ENCODE measurements at regions not wholly inside any gene's neighbourhood (a gene's known extent, or its start where the extent isn't known, plus 50 kb on each side); places are given as distances from the start of the nearest gene placed in this dataset.
A peak's percentile ranks its signal among the peaks of the same experiment; 100 is the strongest.

DNA sequence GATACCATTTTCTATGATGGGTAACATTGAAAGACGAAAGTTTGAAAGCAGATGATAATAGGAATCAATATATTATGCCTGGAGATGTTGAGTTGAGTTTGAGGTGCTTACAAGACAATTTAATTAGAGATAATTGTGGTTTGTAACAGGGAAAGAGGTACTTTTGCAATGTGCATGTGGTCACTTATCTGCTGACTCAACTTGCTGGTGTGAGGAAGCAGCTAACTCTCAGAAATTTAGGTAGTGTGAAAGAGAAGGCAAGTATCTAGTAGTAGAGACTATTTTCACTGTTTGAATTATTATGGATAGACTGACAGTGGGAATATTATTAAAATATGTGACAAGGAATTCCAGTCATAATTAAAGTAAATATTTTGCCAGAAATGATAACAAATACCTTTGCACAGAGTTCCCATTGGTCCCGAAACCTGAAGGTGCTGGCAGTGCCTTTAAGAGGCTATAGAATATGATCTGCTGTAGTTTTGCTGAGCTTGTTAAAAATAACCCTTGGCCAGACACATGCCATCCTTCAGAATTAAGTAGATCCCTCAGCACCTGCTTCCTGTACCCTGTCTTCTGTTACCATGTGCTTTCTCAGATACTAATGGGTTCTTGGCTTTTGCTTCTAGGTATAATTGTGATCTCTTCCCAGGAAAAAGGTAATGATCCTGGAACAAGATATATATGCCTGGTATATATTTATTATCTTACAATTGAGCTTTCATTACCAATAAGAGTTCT is 315.9 kb downstream of the BCHE start:
- intact Hi-C loops (cut with DNase I), result no loop called here
- H3K27me3 ChIP-seq, result no peaks in the 10 kb centered on the region
- no peak for ATAC-seq
- peaks cover 0 to 4% (median 0%) of the 10 kb centered on the region in 11 donors for H3K9me3 ChIP-seq
- TF ChIP-seq, protein P1, sequence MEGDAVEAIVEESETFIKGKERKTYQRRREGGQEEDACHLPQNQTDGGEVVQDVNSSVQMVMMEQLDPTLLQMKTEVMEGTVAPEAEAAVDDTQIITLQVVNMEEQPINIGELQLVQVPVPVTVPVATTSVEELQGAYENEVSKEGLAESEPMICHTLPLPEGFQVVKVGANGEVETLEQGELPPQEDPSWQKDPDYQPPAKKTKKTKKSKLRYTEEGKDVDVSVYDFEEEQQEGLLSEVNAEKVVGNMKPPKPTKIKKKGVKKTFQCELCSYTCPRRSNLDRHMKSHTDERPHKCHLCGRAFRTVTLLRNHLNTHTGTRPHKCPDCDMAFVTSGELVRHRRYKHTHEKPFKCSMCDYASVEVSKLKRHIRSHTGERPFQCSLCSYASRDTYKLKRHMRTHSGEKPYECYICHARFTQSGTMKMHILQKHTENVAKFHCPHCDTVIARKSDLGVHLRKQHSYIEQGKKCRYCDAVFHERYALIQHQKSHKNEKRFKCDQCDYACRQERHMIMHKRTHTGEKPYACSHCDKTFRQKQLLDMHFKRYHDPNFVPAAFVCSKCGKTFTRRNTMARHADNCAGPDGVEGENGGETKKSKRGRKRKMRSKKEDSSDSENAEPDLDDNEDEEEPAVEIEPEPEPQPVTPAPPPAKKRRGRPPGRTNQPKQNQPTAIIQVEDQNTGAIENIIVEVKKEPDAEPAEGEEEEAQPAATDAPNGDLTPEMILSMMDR (IDR thresholded peaks at IDR 0.05), result no peak
- H3K36me3 ChIP-seq, result no peaks in the 10 kb centered on the region
- H3K4me1 ChIP-seq, result no peaks in the 10 kb centered on the region
- DNase-seq, result no peak
- WGBS, 2 donors, result 70 to 73% methylated on average over 2 of the region's 2 CpGs
- no peak overlapping the region for H3K27ac ChIP-seq
- H3K4me3 ChIP-seq, result no peak overlapping the region

DNA sequence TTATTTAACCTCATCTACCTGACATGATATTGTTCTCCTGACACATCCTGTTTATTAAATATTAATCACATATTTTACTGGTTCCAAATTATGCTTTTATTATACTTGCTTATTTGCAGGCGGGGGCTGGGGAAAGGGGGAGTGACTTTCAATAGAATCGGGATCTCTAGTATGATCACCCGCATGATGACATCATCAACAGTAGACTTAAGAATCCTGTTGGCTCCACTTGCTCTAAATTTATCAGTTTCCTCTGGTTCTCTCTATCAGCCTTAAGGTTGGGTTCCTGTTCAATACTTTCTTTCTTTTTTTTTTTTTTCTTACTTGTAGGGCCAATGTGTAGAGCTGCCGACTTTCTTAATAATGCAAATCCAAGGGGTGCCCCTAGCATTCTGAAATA is 317.5 kb downstream of the BCHE start:
- no peak for ATAC-seq
- H3K4me3 ChIP-seq, result no peak overlapping the region
- intact Hi-C loops (cut with DNase I), result no loop called here
- no peaks in the 10 kb centered on the region for H3K27me3 ChIP-seq
- DNase-seq, result no peak
- 87 to 91% methylated on average over 4 of the region's 4 CpGs for WGBS, 2 donors
- TF ChIP-seq, protein P1 (IDR thresholded peaks at IDR 0.05), result no peak
- no peak overlapping the region for H3K27ac ChIP-seq
- H3K4me1 ChIP-seq, result no peaks in the 10 kb centered on the region
- H3K36me3 ChIP-seq, result no peaks in the 10 kb centered on the region
- H3K9me3 ChIP-seq, result peaks cover 0 to 8% (median 0%) of the 10 kb centered on the region in 11 donors

DNA sequence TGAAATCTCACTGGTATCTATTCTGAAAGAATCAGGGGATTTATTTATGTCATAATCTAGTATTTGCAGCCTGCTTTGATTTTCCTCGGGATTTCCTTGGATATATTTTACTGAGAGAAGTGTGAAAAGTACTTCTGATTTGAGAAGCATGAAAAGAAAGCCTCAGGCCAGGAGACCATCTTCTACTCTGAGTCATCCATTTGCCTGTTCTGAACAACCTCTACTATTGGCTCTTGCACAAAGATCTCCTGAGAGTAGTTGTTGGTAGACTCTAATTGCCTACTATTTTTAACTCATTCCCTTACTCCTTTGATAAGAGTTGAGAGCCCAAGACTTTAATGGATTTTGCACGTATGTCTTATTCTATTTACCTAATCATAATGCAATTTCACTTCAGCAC is 318.9 kb downstream of the BCHE start:
- Histone ChIP-seq H3K4me1 (no peaks in the 10 kb centered on the region), H3K4me3 (no peak overlapping the region), H3K27ac (no peak overlapping the region), H3K9me3 (peaks cover 0 to 8% (median 0%) of the 10 kb centered on the region in 11 donors), H3K36me3 (no peaks in the 10 kb centered on the region), H3K27me3 (no peaks in the 10 kb centered on the region)
- intact Hi-C loops (cut with DNase I), result no loop called here
- ATAC-seq (peak in 1 of 8 donors; percentile 58), DNase-seq (no peak)
- TF ChIP-seq, protein P1 (IDR thresholded peaks at IDR 0.05), result no peak
- WGBS, 2 donors, result 26 to 32% methylated on average over 2 of the region's 2 CpGs

DNA sequence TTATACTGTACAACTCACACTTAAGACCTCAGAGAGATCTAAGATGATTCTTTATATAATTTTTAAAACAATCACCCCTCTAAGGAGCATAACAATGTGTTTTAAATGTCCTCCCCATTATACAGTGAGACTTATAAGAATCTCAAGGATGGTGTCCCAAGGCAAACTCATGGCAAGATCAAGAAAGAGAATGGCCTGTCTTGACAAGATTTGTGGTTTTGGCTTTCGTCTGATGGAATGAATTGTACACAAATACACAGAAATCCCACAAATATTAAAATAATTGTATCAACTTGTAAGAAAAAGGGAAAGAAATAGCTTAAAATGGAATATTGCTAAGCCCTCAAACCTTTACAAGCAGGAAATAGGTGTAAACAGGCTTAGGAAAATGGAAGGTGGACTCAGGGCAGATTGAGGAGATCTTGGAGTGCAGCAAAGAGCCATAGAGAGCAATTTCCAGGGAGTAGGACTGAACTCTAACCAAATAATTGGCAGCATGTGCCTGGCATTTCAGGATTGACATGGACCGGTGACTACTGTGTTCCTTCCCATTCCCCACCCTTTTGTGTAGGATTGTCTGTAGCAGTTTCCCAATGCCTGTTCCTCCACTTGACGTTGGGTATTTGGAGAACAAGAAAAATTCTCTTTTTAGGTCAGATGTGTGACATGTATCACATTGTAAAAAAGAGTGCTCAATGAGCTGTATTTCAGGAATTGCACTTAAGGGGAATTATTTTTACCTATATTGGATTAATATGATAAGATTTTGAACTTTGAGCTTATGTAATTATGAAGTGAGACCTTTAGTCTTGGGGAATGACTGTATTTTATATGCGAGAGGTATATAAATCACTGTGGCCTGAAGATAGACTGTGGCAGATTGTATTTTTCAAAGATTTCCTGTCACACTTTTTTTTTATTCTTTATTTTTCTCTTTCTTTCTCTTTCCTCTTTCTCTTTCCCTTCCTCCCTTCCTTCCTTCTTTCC is 317.8 kb upstream of the SLITRK3 start:
- Histone ChIP-seq H3K36me3 (no peaks in the 10 kb centered on the region), H3K27me3 (no peaks in the 10 kb centered on the region), H3K4me1 (no peaks in the 10 kb centered on the region), H3K4me3 (no peak overlapping the region), H3K9me3 (peaks cover 0 to 23% (median 0%) of the 10 kb centered on the region in 11 donors), H3K27ac (no peak overlapping the region)
- ATAC-seq, result no peak
- intact Hi-C loops (cut with DNase I), result no loop called here
- no peak for DNase-seq
- TF ChIP-seq, protein P1 (IDR thresholded peaks at IDR 0.05), result no peak
- WGBS, 2 donors, result 81 to 90% methylated on average over 4 of the region's 4 CpGs
